ENCODE measurements at regions not wholly inside any gene's neighbourhood (a gene's known extent, or its start where the extent isn't known, plus 50 kb on each side); places are given as distances from the start of the nearest gene placed in this dataset.

- TF ChIP-seq ATF3 (IDR thresholded peaks at IDR 0.05; ENCODE audit: insufficient read depth, low read depth, low read length) (no peak), EP300 (IDR thresholded peaks at IDR 0.05; ENCODE audit: borderline replicate concordance in 1 of 2, low read depth in 2 of 2, low read length in 2 of 2) (no peak), TAF1 (IDR thresholded peaks at IDR 0.05; ENCODE audit: low read depth, low read length) (no peak), KDM4A (IDR thresholded peaks at IDR 0.05; ENCODE audit: low read depth, low read length, severe bottlenecking) (no peak), JUND (IDR thresholded peaks at IDR 0.05; ENCODE audit: low read length) (peak; percentile 79), CTBP2 (IDR thresholded peaks at IDR 0.05; ENCODE audit: borderline replicate concordance, insufficient read depth, insufficient read length, low read length) (no peak), CREB1 (IDR thresholded peaks at IDR 0.05) (no peak), EGR1 (IDR thresholded peaks at IDR 0.05; ENCODE audit: borderline replicate concordance, low read depth, low read length) (0 out of 2 replicates have a peak, but pooled peaks have one; percentile 61), CHD1 (IDR thresholded peaks at IDR 0.05; ENCODE audit: low read depth, low read length) (no peak), SIN3A (conservative IDR thresholded peaks at IDR 0.05 in 1 of 2, IDR thresholded peaks at IDR 0.05 in 1 of 2; ENCODE audit: low read depth in 1 of 2, low read length in 2 of 2) (0 out of 4 replicates have a peak, but pooled peaks have one; percentile 34 to 59), TEAD4 (IDR thresholded peaks at IDR 0.05; ENCODE audit: low read depth, low read length) (peak; percentile 59)
- TF ChIP-seq, protein P1, sequence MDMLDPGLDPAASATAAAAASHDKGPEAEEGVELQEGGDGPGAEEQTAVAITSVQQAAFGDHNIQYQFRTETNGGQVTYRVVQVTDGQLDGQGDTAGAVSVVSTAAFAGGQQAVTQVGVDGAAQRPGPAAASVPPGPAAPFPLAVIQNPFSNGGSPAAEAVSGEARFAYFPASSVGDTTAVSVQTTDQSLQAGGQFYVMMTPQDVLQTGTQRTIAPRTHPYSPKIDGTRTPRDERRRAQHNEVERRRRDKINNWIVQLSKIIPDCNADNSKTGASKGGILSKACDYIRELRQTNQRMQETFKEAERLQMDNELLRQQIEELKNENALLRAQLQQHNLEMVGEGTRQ (IDR thresholded peaks at IDR 0.05; ENCODE audit: low read length) = no peak
- ChIA-PET POLR2A (ENCODE audit: partially characterized antibody) (no interaction called here), CTCF (ENCODE audit: partially characterized antibody) (interaction anchor here (0.8 to 1.6 kb wide), 3 partner anchors 8 to 153 kb away, joined by 3 read pairs; no protein-coding TSS in a partner anchor)
- H3K79me2 ChIP-seq (ENCODE audit: control insufficient read depth in 1 of 2, insufficient read depth in 2 of 2, low read length in 2 of 2) = no peaks in the 10 kb centered on the region
- H3K14ac ChIP-seq (ENCODE audit: insufficient read length) = no peak overlapping the region
- no peak overlapping the region for H3K27ac ChIP-seq (ENCODE audit: low read depth, low read length)
- no peak overlapping the region for H2BK5ac ChIP-seq (ENCODE audit: low read depth, low read length)
- H3K4ac ChIP-seq (replicated peaks; ENCODE audit: insufficient read length, low read depth, low read length) = no peak overlapping the region
- no peaks in the 10 kb centered on the region for H3K23me2 ChIP-seq (ENCODE audit: low read depth, low read length)
- no peaks in the 10 kb centered on the region; a peak in 1 of 7 replicates for H3K27me3 ChIP-seq (replicated peaks in 1 of 4; ENCODE audit: control insufficient read depth in 3 of 4, extremely low read depth in 1 of 4, insufficient read depth in 3 of 4, low read length in 3 of 4)
- H4K8ac ChIP-seq (ENCODE audit: extremely low read depth, insufficient read depth, low read length) = no peak overlapping the region
- H2BK12ac ChIP-seq (ENCODE audit: low read depth, low read length) = no peak overlapping the region
- H2AFZ ChIP-seq (ENCODE audit: low read length) = no peak overlapping the region
- H3K9ac ChIP-seq (replicated peaks in 1 of 4; ENCODE audit: extremely low read depth in 1 of 4, low read depth in 3 of 4, low read length in 3 of 4) = no peak overlapping the region
- no peak overlapping the region for H2BK15ac ChIP-seq (ENCODE audit: low read length)
- H2BK120ac ChIP-seq (replicated peaks; ENCODE audit: low read depth, low read length) = no peak overlapping the region
- peaks cover 0 to 8% (median 4%) of the 10 kb centered on the region in 4 experiments; a peak in 3 of 7 replicates for H3K4me1 ChIP-seq (replicated peaks in 1 of 4; ENCODE audit: control insufficient read depth in 3 of 4, insufficient read depth in 4 of 4, low read length in 3 of 4)
- peak; percentile 19 for FAIRE-seq
- H4K20me1 ChIP-seq (replicated peaks in 1 of 2; ENCODE audit: control insufficient read depth in 1 of 2, insufficient read depth in 2 of 2, low read length in 2 of 2) = no peaks in the 10 kb centered on the region
- H2AK5ac ChIP-seq (ENCODE audit: low read depth, low read length) = no peak overlapping the region
- no peak overlapping the region for H2BK20ac ChIP-seq (ENCODE audit: low read length)
- DNase-seq (ENCODE audit: low read depth in 1 of 2, low spot score in 2 of 2) = peak in 1 of 2 experiments; percentile 19
- H3K9me3 ChIP-seq (ENCODE audit: insufficient read depth in 2 of 2, low read depth in 1 of 2, low read length in 1 of 2) = no peaks in the 10 kb centered on the region
- no peak overlapping the region for H3K23ac ChIP-seq (ENCODE audit: insufficient read length)
- H3K4me2 ChIP-seq (ENCODE audit: insufficient read depth in 1 of 2, low read depth in 2 of 2, low read length in 2 of 2) = peak overlapping the region in 1 of 2 experiments; percentile 5; a peak in 1 of 4 replicates
- H3K56ac ChIP-seq (replicated peaks; ENCODE audit: insufficient read length, low read depth, low read length) = no peak overlapping the region
- no peak overlapping the region for H3K18ac ChIP-seq (ENCODE audit: extremely low read depth, low read length)
- H3K36me3 ChIP-seq (ENCODE audit: control insufficient read depth in 2 of 4, insufficient read depth in 4 of 4, low read length in 3 of 4) = no peaks in the 10 kb centered on the region
- no peak overlapping the region for H3K4me3 ChIP-seq (ENCODE audit: extremely low read depth in 1 of 4, insufficient read depth in 2 of 4, low read depth in 3 of 4, low read length in 4 of 4)
- H3K79me1 ChIP-seq (ENCODE audit: low read depth, low read length) = no peaks in the 10 kb centered on the region
- H4K5ac ChIP-seq (ENCODE audit: insufficient read length, low read depth, low read length) = no peak overlapping the region
- H4K91ac ChIP-seq (replicated peaks; ENCODE audit: insufficient read length, low read length) = no peak overlapping the region
Observed at GRCh38 chr7:69399401-69399800, 198.9 kb upstream of the AUTS2 start.

All from H1 (cell line).